GM12873 (cell line): ENCODE measurements at regions not wholly inside any gene's neighbourhood (a gene's known extent, or its start where the extent isn't known, plus 50 kb on each side); places are given as distances from the start of the nearest gene placed in this dataset.

Source experiments
- CTCF ChIP-seq: IDR thresholded peaks from 2 replicates; pipeline ENCODE4 v1.5.1; 2012; ENCODE audit warnings: low read depth, mild to moderate bottlenecking, moderate library complexity, low read length, control low read depth; ENCODE audit not compliant: insufficient read depth; ENCODE audit errors: missing control alignments

- TF ChIP-seq CTCF = no peak
Observed at GRCh38 chr11:11135820-11136476, 217.1 kb downstream of the CSNK2A3 start.

GRCh38 chr11:11129118-11129517 lies 223.9 kb downstream of the CSNK2A3 start:
- TF ChIP-seq CTCF = no peak

- TF ChIP-seq CTCF = no peak
Observed at GRCh38 chr11:11125618-11126017, 227.4 kb downstream of the CSNK2A3 start.

GRCh38 chr11:11122749-11123148 lies 230.3 kb downstream of the CSNK2A3 start:
- no peak for TF ChIP-seq CTCF

- no peak for TF ChIP-seq CTCF
Observed at GRCh38 chr11:11119917-11120316, 233.1 kb downstream of the CSNK2A3 start.

GRCh38 chr11:11117730-11118129 lies 235.3 kb downstream of the CSNK2A3 start:
- TF ChIP-seq CTCF = no peak

GRCh38 chr11:11115475-11115874 lies 237.6 kb downstream of the CSNK2A3 start:
- TF ChIP-seq CTCF = no peak
